NCI-H748 (cell line): ENCODE measurements at regions not wholly inside any gene's neighbourhood (a gene's known extent, or its start where the extent isn't known, plus 50 kb on each side); places are given as distances from the start of the nearest gene placed in this dataset.

Experiments used
- DNase-seq: peaks from one replicate; lab custom pipeline; 2025; ENCODE audit not compliant: unreplicated experiment; lab: John Stamatoyannopoulos, UW

- peak; percentile 81 for DNase-seq
Observed at GRCh38 chr9:13377171-13377925, 97.9 kb upstream of the MPDZ start.

GRCh38 chr9:13372510-13372909, 93.0 kb upstream of the MPDZ start:
- no peak for DNase-seq

- DNase-seq: peak; percentile 51
Observed at GRCh38 chr9:13369431-13369830, 89.9 kb upstream of the MPDZ start.

GRCh38 chr9:13367784-13368183, 88.3 kb upstream of the MPDZ start:
- DNase-seq: no peak

- DNase-seq: peak; percentile 29
Observed at GRCh38 chr9:13364271-13365000, 84.9 kb upstream of the MPDZ start.

GRCh38 chr9:13361076-13361475, 81.6 kb upstream of the MPDZ start:
- no peak for DNase-seq

- no peak for DNase-seq
Observed at GRCh38 chr9:13360188-13360587, 80.7 kb upstream of the MPDZ start.

GRCh38 chr9:13358128-13358527, 78.6 kb upstream of the MPDZ start:
- DNase-seq: no peak

- peak; percentile 80 for DNase-seq
Observed at GRCh38 chr9:13354733-13355132, 75.2 kb upstream of the MPDZ start.

GRCh38 chr9:13352451-13352979, 73.0 kb upstream of the MPDZ start:
- DNase-seq: no peak

- peak; percentile 70 for DNase-seq
Observed at GRCh38 chr9:13351778-13352386, 72.4 kb upstream of the MPDZ start.

- no peak for DNase-seq
Observed at GRCh38 chr9:13332571-13332970, 53.1 kb upstream of the MPDZ start.

GRCh38 chr9:13331320-13331719, 51.8 kb upstream of the MPDZ start:
- no peak for DNase-seq

- no peak for DNase-seq
Observed at GRCh38 chr9:13330396-13331004, 51.0 kb upstream of the MPDZ start.
